H9 (cell line): ENCODE measurements at regions not wholly inside any gene's neighbourhood (a gene's known extent, or its start where the extent isn't known, plus 50 kb on each side); places are given as distances from the start of the nearest gene placed in this dataset.

Experiments used
- DNase-seq: peaks from one replicate; pipeline ENCODE4 v3.0.0-alpha.2; 2017
- H2AFZ ChIP-seq: one replicate; pipeline ENCODE4 v1.6.1; 2013; ENCODE audit warnings: mild to moderate bottlenecking, low read length, control low read depth, moderate library complexity
- H2AK5ac ChIP-seq: 2 replicates; pipeline ENCODE4 v1.6.1; 2013; ENCODE audit warnings: low read length, control low read depth, mixed read lengths; ENCODE audit not compliant: insufficient read length
- H2BK120ac ChIP-seq: one replicate; pipeline ENCODE4 v1.6.1; 2013; ENCODE audit warnings: low read depth, mild to moderate bottlenecking, low read length, control low read depth, inconsistent platforms; ENCODE audit not compliant: poor library complexity, severe bottlenecking
- H2BK12ac ChIP-seq: 2 replicates; pipeline ENCODE4 v1.6.1; 2013; ENCODE audit warnings: low read length, control low read depth, mixed read lengths, low read depth; ENCODE audit not compliant: insufficient read length
- H2BK15ac ChIP-seq: 2 replicates; pipeline ENCODE4 v1.6.1; 2013; ENCODE audit warnings: low read depth, low read length, control low read depth
- H2BK20ac ChIP-seq: one replicate; pipeline ENCODE4 v1.6.1; 2013; ENCODE audit warnings: low read depth, mild to moderate bottlenecking, low read length, control low read depth, inconsistent platforms; ENCODE audit not compliant: poor library complexity, severe bottlenecking
- H2BK5ac ChIP-seq: 2 replicates; pipeline ENCODE4 v1.6.1; 2013; ENCODE audit warnings: low read length, control low read depth, mixed read lengths; ENCODE audit not compliant: insufficient read length
- H3K14ac ChIP-seq: 2 replicates; pipeline ENCODE4 v1.6.1; 2013; ENCODE audit warnings: low read length, control low read depth; ENCODE audit not compliant: insufficient read depth
- H3K18ac ChIP-seq: 2 replicates; pipeline ENCODE4 v1.6.1; 2013; ENCODE audit warnings: low read depth, mild to moderate bottlenecking, mixed read lengths, low read length, control low read depth; ENCODE audit not compliant: insufficient read length
- H3K23ac ChIP-seq: 2 replicates; pipeline ENCODE4 v1.6.1; 2013; ENCODE audit warnings: low read length, control low read depth, mixed read lengths, low read depth; ENCODE audit not compliant: insufficient read length
- H3K23me2 ChIP-seq: 2 replicates; pipeline ENCODE4 v1.6.1; 2013; ENCODE audit warnings: low read depth, mild to moderate bottlenecking, mixed read lengths, low read length, control low read depth; ENCODE audit not compliant: insufficient read length, poor library complexity, severe bottlenecking
- H3K27ac ChIP-seq: 2 replicates; pipeline ENCODE4 v1.5.1; 2013; ENCODE audit warnings: low read length, control low read depth, mixed read lengths, low read depth; ENCODE audit not compliant: insufficient read length
- H3K27me3 ChIP-seq: 2 replicates; pipeline ENCODE4 v1.6.1; 2013; ENCODE audit warnings: low read length, control low read depth, inconsistent platforms; ENCODE audit not compliant: insufficient read depth
- H3K4ac ChIP-seq: 2 replicates; pipeline ENCODE4 v1.6.1; 2013; ENCODE audit warnings: low read depth, mild to moderate bottlenecking, control low read depth, inconsistent platforms, low read length, moderate library complexity
- H3K4me1 ChIP-seq: 2 replicates; pipeline ENCODE4 v1.6.1; 2013; ENCODE audit warnings: low read length, control low read depth, inconsistent platforms; ENCODE audit not compliant: insufficient read depth
- H3K4me2 ChIP-seq: 2 replicates; pipeline ENCODE4 v1.6.1; 2013; ENCODE audit warnings: low read length, control low read depth, mixed read lengths; ENCODE audit not compliant: insufficient read length, insufficient read depth
- H3K56ac ChIP-seq: 2 replicates; pipeline ENCODE4 v1.6.1; 2013; ENCODE audit warnings: low read depth, mild to moderate bottlenecking, mixed read lengths, low read length, control low read depth; ENCODE audit not compliant: insufficient read length
- H3K79me1 ChIP-seq: 2 replicates; pipeline ENCODE4 v1.6.1; 2013; ENCODE audit warnings: low read depth, mild to moderate bottlenecking, moderate library complexity, low read length, control low read depth, inconsistent platforms; ENCODE audit not compliant: insufficient read depth, poor library complexity, severe bottlenecking
- H3K79me2 ChIP-seq: 2 replicates; pipeline ENCODE4 v1.6.1; 2013; ENCODE audit warnings: low read length, control low read depth, inconsistent platforms; ENCODE audit not compliant: insufficient read depth
- H3K9ac ChIP-seq: 2 replicates; pipeline ENCODE4 v1.6.1; 2013; ENCODE audit warnings: low read length, control low read depth, mixed read lengths; ENCODE audit not compliant: insufficient read length; ENCODE audit errors: extremely low read depth
- H3K9me3 ChIP-seq: one replicate; pipeline ENCODE4 v1.6.1; 2013; ENCODE audit warnings: low read depth, low read length, inconsistent platforms; ENCODE audit not compliant: control insufficient read depth
- H3T11ph ChIP-seq: one replicate; pipeline ENCODE4 v1.6.1; 2013; ENCODE audit warnings: mild to moderate bottlenecking, low read length, control low read depth, inconsistent platforms
- H4K20me1 ChIP-seq: one replicate; pipeline ENCODE4 v1.6.1; 2013; ENCODE audit not compliant: control insufficient read depth, insufficient read length, insufficient read depth
- H4K5ac ChIP-seq: 2 replicates; pipeline ENCODE4 v1.6.1; 2013; ENCODE audit warnings: low read depth, mild to moderate bottlenecking, mixed read lengths, low read length, control low read depth; ENCODE audit not compliant: insufficient read length
- H4K8ac ChIP-seq: replicated peaks from 2 replicates; pipeline ENCODE4 v1.6.1; 2013; ENCODE audit warnings: low read length, control low read depth, mixed read lengths, low read depth; ENCODE audit not compliant: insufficient read length
- H4K91ac ChIP-seq: 2 replicates; pipeline ENCODE4 v1.6.1; 2013; ENCODE audit warnings: low read depth, mild to moderate bottlenecking, moderate library complexity, mixed read lengths, low read length, control low read depth; ENCODE audit not compliant: insufficient read length
- H3K27ac Mint-ChIP-seq, 3 experiments: 2 replicates in 2 of 3; 3 replicates in 1 of 3; pipeline ENCODE4 v1.8.0; 2020 to 2021; ENCODE audit warnings: mixed read lengths in 3 of 3, mild to moderate bottlenecking in 1 of 3, moderate library complexity in 1 of 3
- H3K27me3 Mint-ChIP-seq: 2 replicates; pipeline ENCODE4 v1.8.0; 2021; ENCODE audit warnings: low read depth, mild to moderate bottlenecking, moderate library complexity, mixed read lengths
- H3K36me3 Mint-ChIP-seq, 3 experiments: 2 replicates in 2 of 3; 3 replicates in 1 of 3; pipeline ENCODE4 v1.8.0; 2020 to 2021; ENCODE audit warnings: low read depth in 3 of 3, mixed read lengths in 3 of 3; ENCODE audit not compliant: insufficient read depth in 1 of 3
- H3K4me1 Mint-ChIP-seq, 2 experiments: 2 replicates each; pipeline ENCODE4 v1.8.0; 2020; ENCODE audit warnings: mixed read lengths in 2 of 2
- H3K4me3 Mint-ChIP-seq, 2 experiments: 2 replicates in 1 of 2; 3 replicates in 1 of 2; pipeline ENCODE4 v1.8.0; 2020 to 2021; ENCODE audit warnings: mild to moderate bottlenecking in 2 of 2, mixed read lengths in 2 of 2, moderate library complexity in 1 of 2
- H3K9me3 Mint-ChIP-seq, 2 experiments: 2 replicates in 1 of 2; 3 replicates in 1 of 2; pipeline ENCODE4 v1.8.0; 2020; ENCODE audit warnings: mild to moderate bottlenecking in 2 of 2, mixed read lengths in 2 of 2, moderate library complexity in 1 of 2
- CTCF ChIP-seq: fragments of 200-600 bp; sonication (generic); conservative IDR thresholded peaks from 3 replicates; pipeline ENCODE4 v1.8.0; 2021; ENCODE audit warnings: antibody characterized with exemption, mild to moderate bottlenecking
- WGBS: extraction: QIAGEN DNeasy Blood & Tissue Kit; methylation state at CpG from one replicate; pipeline ENCODE4 v1.1.7; 2013; ENCODE audit warnings: missing lambda C conversion rate, low lambda C conversion rate, mixed read lengths; ENCODE audit not compliant: insufficient read length; ENCODE audit errors: extremely low coverage; 5-methylcytosine and 5-hydroxymethylcytosine counted together

DNA sequence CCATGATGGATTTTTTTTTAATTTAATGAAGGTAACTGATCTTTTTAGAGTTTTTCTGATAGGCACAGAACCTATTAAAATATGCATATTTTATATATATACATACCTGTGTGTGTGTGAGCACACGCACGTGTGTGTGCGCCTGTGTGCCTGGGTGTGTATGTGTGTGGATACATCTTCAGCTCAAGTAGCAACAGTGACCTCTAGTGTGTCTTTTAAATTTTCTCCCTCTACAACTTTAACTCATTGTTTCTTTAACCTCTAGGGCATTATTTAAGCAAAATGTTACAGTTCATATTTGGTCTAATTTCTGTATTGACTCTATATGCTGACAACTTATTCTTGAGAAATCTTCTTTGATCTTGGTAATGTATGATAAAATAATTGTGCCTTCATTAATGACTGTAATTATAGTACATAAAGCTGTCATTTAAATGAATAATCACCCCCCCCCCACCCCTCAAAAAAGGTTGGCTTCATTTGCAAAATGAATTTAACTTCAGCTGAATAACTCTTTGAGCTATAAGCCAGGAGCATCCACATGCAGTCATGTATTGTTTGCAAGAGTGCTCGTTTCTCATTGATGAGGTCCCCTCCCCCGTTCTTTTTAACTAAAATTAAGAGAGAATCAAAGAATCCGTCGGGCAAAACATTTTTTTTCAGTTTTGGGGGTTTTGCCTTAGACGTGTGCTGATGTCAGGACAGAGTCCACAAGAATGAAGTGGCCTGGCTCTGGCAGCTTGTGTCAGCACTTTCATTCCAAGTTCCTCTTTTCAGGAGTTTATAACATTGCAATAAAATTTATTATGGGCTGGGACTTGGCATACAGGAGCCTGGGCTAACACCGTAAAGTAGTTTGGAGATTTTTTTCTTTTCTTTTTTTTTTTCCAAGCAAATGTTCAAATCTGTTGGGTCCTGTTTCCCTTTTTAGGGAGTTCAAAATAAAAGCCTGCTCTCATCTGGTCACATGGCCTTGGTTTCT is 80.0 kb downstream of the ETAA1 start:
- Histone ChIP-seq H2BK15ac (no peak overlapping the region), H3K4ac (no peak overlapping the region), H3K4me2 (no peak overlapping the region), H4K8ac (no peak overlapping the region), H3K18ac (no peak overlapping the region), H2BK20ac (no peak overlapping the region), H3K79me2 (no peaks in the 10 kb centered on the region), H2BK120ac (no peak overlapping the region), H2BK5ac (no peak overlapping the region), H3K27ac (no peak overlapping the region), H2AK5ac (no peak overlapping the region), H2BK12ac (no peak overlapping the region), H3T11ph (no peak overlapping the region), H3K56ac (no peak overlapping the region), H3K9ac (no peak overlapping the region), H3K23me2 (no peaks in the 10 kb centered on the region), H4K20me1 (no peaks in the 10 kb centered on the region), H3K27me3 (no peaks in the 10 kb centered on the region), H3K4me1 (0 out of 2 replicates have a peak, but pooled peaks cover 2% of the 10 kb centered on the region), H2AFZ (peak overlapping the region; percentile 85), H4K91ac (no peak overlapping the region), H4K5ac (no peak overlapping the region), H3K14ac (no peak overlapping the region), H3K79me1 (no peaks in the 10 kb centered on the region), H3K23ac (no peak overlapping the region), H3K9me3 (no peaks in the 10 kb centered on the region)
- H3K27me3 Mint-ChIP-seq: no peaks in the 10 kb centered on the region
- TF ChIP-seq CTCF: peak; percentile 70
- no peak overlapping the region; a peak in 1 of 7 replicates for H3K27ac Mint-ChIP-seq
- 0 out of 7 replicates have a peak, but pooled peaks cover 0 to 1% (median 0%) of the 10 kb centered on the region in 3 experiments for H3K36me3 Mint-ChIP-seq
- peaks cover 4 to 7% of the 10 kb centered on the region in 2 experiments; a peak in 3 of 5 replicates for H3K9me3 Mint-ChIP-seq
- peaks cover 11 to 21% of the 10 kb centered on the region in 2 experiments for H3K4me1 Mint-ChIP-seq
- no CpG with 5 or more reads among the region's 9 CpGs for WGBS
- DNase-seq: no peak
- no peak overlapping the region for H3K4me3 Mint-ChIP-seq
